Activated CD4-positive, alpha-beta T cell treated with anti-CD3 and anti-CD28 coated beads for 24 hours (primary cell): ENCODE measurements at regions not wholly inside any gene's neighbourhood (a gene's known extent, or its start where the extent isn't known, plus 50 kb on each side); places are given as distances from the start of the nearest gene placed in this dataset.
"Not testable (repeated sequence)": the region's sequence is repeated elsewhere in the genome, so short reads cannot be mapped to it uniquely, and the experiment has no call there.

Source experiments
- DNase-seq, 2 donors: peaks; one replicate each; pipeline ENCODE4 v3.0.0-alpha.2; 2020; ENCODE audit warnings: low read depth in 2 of 2

DNA sequence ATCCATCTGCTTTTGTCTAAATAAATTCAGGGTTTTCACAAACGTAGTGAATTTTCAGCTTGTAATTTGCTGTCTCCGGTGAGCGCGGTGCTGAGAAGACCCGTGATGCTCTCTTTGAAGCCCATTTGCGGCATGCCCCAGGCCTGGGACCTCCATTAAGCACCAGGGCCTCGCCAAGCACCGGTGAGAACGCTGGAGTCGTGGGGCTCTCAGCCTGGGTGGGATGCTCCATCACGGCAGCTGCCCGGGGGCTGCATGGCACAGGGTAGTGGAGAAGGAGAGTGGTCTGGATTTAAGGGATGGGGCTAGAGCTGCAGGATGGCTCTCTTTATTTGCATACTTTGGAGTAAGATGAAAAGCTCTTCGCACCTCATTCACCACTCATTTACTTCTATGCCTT, 248.7 kb downstream of the ABCC12 start:
- no peak for DNase-seq

DNA sequence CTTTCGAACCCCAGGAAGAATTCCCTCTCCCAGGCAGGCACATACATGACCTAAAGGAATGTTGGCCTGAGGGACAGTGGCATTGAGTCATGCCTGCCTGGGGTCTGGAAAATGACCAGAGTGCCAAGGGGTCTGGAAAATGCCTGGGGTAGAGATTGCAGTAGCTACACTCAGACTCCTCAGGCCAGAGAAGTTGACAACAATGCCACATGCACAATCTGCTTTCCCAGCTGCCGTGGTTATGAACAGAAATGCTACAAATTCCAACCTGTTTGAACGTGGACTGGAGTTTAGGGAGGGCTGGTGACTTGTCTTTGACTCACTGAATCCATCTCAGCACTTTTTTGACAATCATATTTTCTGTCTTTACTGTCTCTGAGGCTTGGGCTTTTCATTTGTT, 250.0 kb downstream of the ABCC12 start:
- DNase-seq: no peak

- DNase-seq: no peak
These were observed 251.1 kb downstream of the ABCC12 start for GRCh38 chr16:47904691-47905090.

- DNase-seq: no peak
These were observed 252.3 kb downstream of the ABCC12 start for GRCh38 chr16:47903470-47903869.

DNA sequence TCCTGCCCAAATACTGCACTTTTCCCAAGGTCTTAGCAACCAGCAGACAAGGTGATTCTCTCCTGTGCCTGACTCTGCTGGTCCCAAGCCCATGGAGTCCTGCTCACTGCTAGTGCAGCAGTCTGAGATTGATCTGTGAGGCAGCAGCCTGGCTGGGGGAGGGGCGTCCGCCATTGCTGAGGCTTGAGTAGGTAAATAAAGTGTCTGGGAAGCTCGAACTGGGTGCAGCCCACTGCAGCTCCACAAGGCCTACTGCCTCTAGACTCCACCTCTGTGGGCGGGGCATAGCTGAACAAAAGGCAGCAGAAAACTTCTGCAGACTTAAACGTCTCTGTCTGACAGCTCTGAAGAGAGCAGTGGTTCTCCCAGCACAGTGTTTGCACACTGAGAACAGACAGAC, 258.7 kb downstream of the ABCC12 start:
- not testable (repeated sequence) for DNase-seq

- no peak for DNase-seq
These were observed 260.6 kb downstream of the ABCC12 start for GRCh38 chr16:47895146-47895545.

GRCh38 chr16:47892999-47893398, 262.8 kb downstream of the ABCC12 start:
- DNase-seq: no peak

GRCh38 chr16:47888734-47889133, 267.1 kb downstream of the ABCC12 start:
- DNase-seq: no peak

- DNase-seq: no peak
These were observed 267.7 kb downstream of the ABCC12 start for GRCh38 chr16:47888142-47888541.

GRCh38 chr16:47887496-47887895, 268.3 kb downstream of the ABCC12 start:
- no peak for DNase-seq

GRCh38 chr16:47886631-47887415, 269.0 kb downstream of the ABCC12 start:
- DNase-seq: no peak

DNA sequence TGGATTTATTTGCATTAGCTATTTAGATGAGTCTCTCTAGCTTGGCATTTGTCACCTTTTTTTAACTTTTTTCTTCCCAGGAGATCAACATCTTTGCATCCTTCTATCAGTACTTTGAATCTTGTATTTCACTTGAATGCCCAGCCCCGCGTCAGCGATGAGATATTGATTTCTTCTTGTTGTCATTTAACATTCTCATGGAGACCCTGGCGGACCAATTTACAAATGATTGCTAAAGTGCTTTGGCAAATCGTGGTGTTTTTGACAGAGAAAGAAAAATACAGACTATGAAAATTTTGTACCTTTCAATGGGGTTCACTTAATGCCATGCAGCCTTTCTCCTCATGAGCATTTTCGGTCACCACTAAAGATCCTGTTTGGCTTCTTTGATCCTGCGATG, 269.7 kb downstream of the ABCC12 start:
- DNase-seq: no peak

DNA sequence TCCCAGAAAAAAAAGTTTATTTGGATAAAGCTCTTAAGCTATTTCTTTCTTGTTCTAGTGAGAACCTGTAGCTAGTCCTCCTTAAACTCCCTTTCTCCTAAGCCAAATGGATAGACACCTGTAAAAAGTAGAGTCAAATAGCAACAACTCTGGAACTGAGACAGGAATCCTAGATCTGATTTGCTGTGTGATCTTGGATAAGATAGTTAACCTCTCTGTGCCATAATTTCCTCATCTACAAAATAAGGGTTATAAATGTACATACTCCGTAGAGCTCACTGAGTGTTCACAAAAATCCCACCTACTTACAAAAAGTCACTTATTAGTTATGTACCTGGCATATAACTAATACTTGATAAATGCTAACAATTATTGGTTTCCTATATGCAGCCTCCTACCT, 270.3 kb downstream of the ABCC12 start:
- no peak for DNase-seq

DNA sequence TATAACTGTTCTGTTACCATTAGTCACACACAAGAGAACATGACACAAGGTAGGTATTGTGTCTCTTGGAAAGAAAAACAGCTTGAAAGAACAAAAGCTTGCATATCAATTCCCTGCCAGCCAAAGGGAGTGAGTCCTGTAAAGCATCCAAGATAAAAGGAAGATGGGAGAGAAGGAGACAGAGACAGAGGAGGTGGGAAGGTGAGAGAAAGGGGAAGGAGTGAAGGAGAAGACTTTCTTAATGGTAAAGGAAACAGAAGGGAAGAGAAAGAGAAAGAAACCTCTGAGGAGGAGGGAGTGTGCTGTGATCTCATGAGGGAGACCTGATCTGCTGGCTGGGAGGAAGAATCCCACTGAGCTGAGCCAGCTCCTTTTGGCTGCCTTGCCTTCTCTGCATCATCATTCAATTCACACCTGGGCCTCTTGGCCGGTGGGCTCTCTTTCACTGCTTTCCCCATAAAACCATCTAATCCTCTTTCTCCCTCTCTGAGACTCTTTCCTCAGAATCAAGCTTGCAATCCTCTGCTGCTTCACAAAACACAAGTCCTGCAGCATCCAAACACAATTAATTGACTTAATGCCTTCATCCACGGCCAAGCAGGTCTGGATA, 271.6 kb downstream of the ABCC12 start:
- no peak for DNase-seq

GRCh38 chr16:47881574-47881973, 274.2 kb downstream of the ABCC12 start:
- DNase-seq: no peak

DNA sequence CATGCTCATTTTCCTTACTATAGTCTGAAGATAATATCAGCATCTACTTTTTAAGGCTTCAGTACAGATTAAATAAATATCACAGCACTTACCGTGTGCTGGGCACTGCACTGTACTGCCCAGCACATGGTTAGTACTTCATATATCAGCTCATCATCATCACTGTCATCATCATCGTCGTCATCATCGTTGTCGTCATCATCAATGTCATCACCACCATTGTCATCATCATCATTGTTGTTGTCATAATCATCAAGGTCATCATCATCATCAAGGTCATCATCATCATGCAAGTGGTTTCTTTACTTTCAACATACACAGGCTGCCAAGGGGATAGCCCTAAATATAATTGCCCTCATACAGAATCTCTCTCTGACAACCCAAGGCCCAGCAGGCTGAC, 275.1 kb downstream of the ABCC12 start:
- no peak for DNase-seq

GRCh38 chr16:47877166-47877565, 278.6 kb downstream of the ABCC12 start:
- DNase-seq: no peak

GRCh38 chr16:47876511-47876910, 279.3 kb downstream of the ABCC12 start:
- DNase-seq: no peak

- no peak for DNase-seq
These were observed 282.4 kb downstream of the ABCC12 start for GRCh38 chr16:47873434-47873833.

- no peak for DNase-seq
These were observed 283.6 kb downstream of the ABCC12 start for GRCh38 chr16:47872225-47872624.

GRCh38 chr16:47866423-47866822, 289.4 kb downstream of the ABCC12 start:
- no peak for DNase-seq

DNA sequence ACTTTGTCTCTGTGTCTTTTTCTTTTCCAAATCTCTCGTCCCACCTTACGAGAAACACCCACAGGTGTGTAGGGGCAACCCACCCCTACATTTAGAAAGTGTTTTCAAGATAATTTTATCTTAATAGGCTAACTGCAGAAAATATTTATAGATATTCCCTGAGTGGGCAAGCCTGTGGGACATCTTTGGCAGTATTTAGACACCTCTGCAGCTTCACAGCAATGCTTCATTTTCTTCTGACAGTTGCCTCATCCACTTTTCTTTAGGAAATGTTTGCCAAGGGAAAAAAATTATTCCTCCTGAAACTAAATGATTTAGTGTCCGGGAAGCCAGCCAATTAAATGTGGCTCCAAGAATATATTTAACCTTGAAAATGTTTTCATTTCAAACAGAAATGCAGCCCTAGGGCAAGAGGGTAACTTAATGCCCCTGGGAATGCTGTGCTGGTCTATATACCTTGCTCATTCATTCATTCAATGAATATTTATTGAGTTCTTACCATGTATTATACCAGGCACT, 290.4 kb downstream of the ABCC12 start:
- DNase-seq: no peak

- DNase-seq: not testable (repeated sequence)
These were observed 291.5 kb downstream of the ABCC12 start for GRCh38 chr16:47864262-47864661.
